MM.1S (cell line): ENCODE measurements at regions not wholly inside any gene's neighbourhood (a gene's known extent, or its start where the extent isn't known, plus 50 kb on each side); places are given as distances from the start of the nearest gene placed in this dataset.
"Not testable (repeated sequence)": the region's sequence is repeated elsewhere in the genome, so short reads cannot be mapped to it uniquely, and the experiment has no call there.

Experiments used
- DNase-seq: peaks from one replicate; pipeline ENCODE4 v3.0.0-alpha.2; 2015
- H2AFZ ChIP-seq: fragments of 300-600 bp; sonication (generic); 2 replicates; pipeline ENCODE4 v1.6.0; 2016; ENCODE audit warnings: antibody characterized with exemption, low read length
- H3F3A ChIP-seq: fragments of 300-600 bp; sonication (generic); 2 replicates; pipeline ENCODE4 v1.6.1; 2016; ENCODE audit warnings: mild to moderate bottlenecking, antibody characterized with exemption, low read length, moderate library complexity, mixed read lengths; ENCODE audit not compliant: insufficient read depth
- H3K27ac ChIP-seq: fragments of 300-600 bp; sonication (generic); 2 replicates; pipeline ENCODE4 v1.5.1; 2016; ENCODE audit warnings: mild to moderate bottlenecking, low read length
- H3K27me3 ChIP-seq: fragments of 300-600 bp; sonication (generic); replicated peaks from 2 replicates; pipeline ENCODE4 v1.6.0; 2016; ENCODE audit warnings: low read length; ENCODE audit not compliant: insufficient read depth
- H3K36me3 ChIP-seq: fragments of 300-600 bp; sonication (generic); replicated peaks from 2 replicates; pipeline ENCODE4 v1.6.1; 2016; ENCODE audit warnings: mild to moderate bottlenecking, low read length, mixed read lengths; ENCODE audit not compliant: insufficient read depth
- H3K4me1 ChIP-seq: fragments of 300-600 bp; sonication (generic); 2 replicates; pipeline ENCODE4 v1.6.1; 2016; ENCODE audit warnings: low read length, mixed read lengths
- H3K4me2 ChIP-seq: fragments of 300-600 bp; sonication (generic); 2 replicates; pipeline ENCODE4 v1.6.0; 2016; ENCODE audit warnings: low read depth, low read length
- H3K4me3 ChIP-seq: fragments of 300-600 bp; sonication (generic); 2 replicates; pipeline ENCODE4 v1.5.1; 2016; ENCODE audit warnings: low read length, mixed read lengths
- H3K79me2 ChIP-seq: fragments of 300-600 bp; sonication (generic); 2 replicates; pipeline ENCODE4 v1.6.1; 2016; ENCODE audit warnings: mixed run types, low read length, mixed read lengths
- H3K9ac ChIP-seq: fragments of 300-600 bp; sonication (generic); 2 replicates; pipeline ENCODE4 v1.6.1; 2016; ENCODE audit warnings: low read length, mixed read lengths
- H3K9me2 ChIP-seq: fragments of 300-600 bp; sonication (generic); replicated peaks from 2 replicates; pipeline ENCODE4 v1.6.1; 2016; ENCODE audit warnings: mild to moderate bottlenecking, low read length, mixed read lengths; ENCODE audit not compliant: insufficient read depth
- H3K9me3 ChIP-seq: fragments of 300-600 bp; sonication (generic); replicated peaks from 2 replicates; pipeline ENCODE4 v1.6.1; 2016; ENCODE audit warnings: mild to moderate bottlenecking, low read length, mixed read lengths; ENCODE audit not compliant: insufficient read depth
- H4K20me1 ChIP-seq: fragments of 300-600 bp; sonication (generic); 2 replicates; pipeline ENCODE4 v1.6.1; 2016; ENCODE audit warnings: mild to moderate bottlenecking, low read length, moderate library complexity, mixed read lengths; ENCODE audit not compliant: insufficient read depth
- EZH2 ChIP-seq: fragments of 300-600 bp; sonication (generic); optimal IDR thresholded peaks from 2 replicates; pipeline ENCODE3; 2017; ENCODE audit warnings: low read depth, mild to moderate bottlenecking, antibody characterized with exemption, low read length, mixed read lengths
- EZH2phosphoT487 ChIP-seq: fragments of 300-600 bp; sonication (generic); IDR thresholded peaks from 2 replicates; pipeline ENCODE4 v1.6.1; 2018; ENCODE audit warnings: antibody characterized with exemption, low read length
- TF ChIP-seq, protein P1 (sequence below): fragments of 300-600 bp; sonication (generic); IDR thresholded peaks from 2 replicates; pipeline ENCODE4 v1.5.1; 2016; ENCODE audit warnings: antibody characterized with exemption, low read length, mixed read lengths

- Histone ChIP-seq H3K4me2 (no peak overlapping the region), H4K20me1 (no peaks in the 10 kb centered on the region), H3K79me2 (no peaks in the 10 kb centered on the region), H3K4me3 (no peak overlapping the region), H3F3A (no peaks in the 10 kb centered on the region), H3K9ac (no peak overlapping the region), H3K36me3 (no peaks in the 10 kb centered on the region), H3K9me3 (no peaks in the 10 kb centered on the region), H3K27ac (no peak overlapping the region), H2AFZ (no peak overlapping the region), H3K4me1 (no peaks in the 10 kb centered on the region), H3K9me2 (no peaks in the 10 kb centered on the region), H3K27me3 (no peaks in the 10 kb centered on the region)
- DNase-seq, result no peak
- TF ChIP-seq EZH2phosphoT487, result no peak
- TF ChIP-seq, protein P1, sequence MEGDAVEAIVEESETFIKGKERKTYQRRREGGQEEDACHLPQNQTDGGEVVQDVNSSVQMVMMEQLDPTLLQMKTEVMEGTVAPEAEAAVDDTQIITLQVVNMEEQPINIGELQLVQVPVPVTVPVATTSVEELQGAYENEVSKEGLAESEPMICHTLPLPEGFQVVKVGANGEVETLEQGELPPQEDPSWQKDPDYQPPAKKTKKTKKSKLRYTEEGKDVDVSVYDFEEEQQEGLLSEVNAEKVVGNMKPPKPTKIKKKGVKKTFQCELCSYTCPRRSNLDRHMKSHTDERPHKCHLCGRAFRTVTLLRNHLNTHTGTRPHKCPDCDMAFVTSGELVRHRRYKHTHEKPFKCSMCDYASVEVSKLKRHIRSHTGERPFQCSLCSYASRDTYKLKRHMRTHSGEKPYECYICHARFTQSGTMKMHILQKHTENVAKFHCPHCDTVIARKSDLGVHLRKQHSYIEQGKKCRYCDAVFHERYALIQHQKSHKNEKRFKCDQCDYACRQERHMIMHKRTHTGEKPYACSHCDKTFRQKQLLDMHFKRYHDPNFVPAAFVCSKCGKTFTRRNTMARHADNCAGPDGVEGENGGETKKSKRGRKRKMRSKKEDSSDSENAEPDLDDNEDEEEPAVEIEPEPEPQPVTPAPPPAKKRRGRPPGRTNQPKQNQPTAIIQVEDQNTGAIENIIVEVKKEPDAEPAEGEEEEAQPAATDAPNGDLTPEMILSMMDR, result no peak
- no peak for TF ChIP-seq EZH2
Measured at GRCh38 chr13:81379183-81379582, 1038.3 kb upstream of the SPRY2 start.

- TF ChIP-seq EZH2 (no peak), EZH2phosphoT487 (no peak)
- TF ChIP-seq, protein P1, result no peak
- Histone ChIP-seq H4K20me1 (no peaks in the 10 kb centered on the region), H3K27me3 (no peaks in the 10 kb centered on the region), H3K9me3 (no peaks in the 10 kb centered on the region), H3K4me1 (no peaks in the 10 kb centered on the region), H3F3A (no peaks in the 10 kb centered on the region), H3K9ac (no peak overlapping the region), H3K27ac (no peak overlapping the region), H3K9me2 (no peaks in the 10 kb centered on the region), H2AFZ (no peak overlapping the region), H3K36me3 (no peaks in the 10 kb centered on the region), H3K4me2 (no peak overlapping the region), H3K79me2 (no peaks in the 10 kb centered on the region), H3K4me3 (no peak overlapping the region)
- no peak for DNase-seq
Measured at GRCh38 chr13:81377921-81378320, 1037.0 kb upstream of the SPRY2 start.

- Histone ChIP-seq H3K4me2 (no peak overlapping the region), H3K9ac (no peak overlapping the region), H3K36me3 (no peaks in the 10 kb centered on the region), H3K4me3 (no peak overlapping the region), H3K27ac (no peak overlapping the region), H3K9me3 (no peaks in the 10 kb centered on the region), H2AFZ (no peak overlapping the region), H3K4me1 (no peaks in the 10 kb centered on the region), H3K9me2 (no peaks in the 10 kb centered on the region), H3K79me2 (no peaks in the 10 kb centered on the region), H3K27me3 (no peaks in the 10 kb centered on the region), H3F3A (no peaks in the 10 kb centered on the region), H4K20me1 (no peaks in the 10 kb centered on the region)
- DNase-seq, result no peak
- TF ChIP-seq EZH2phosphoT487, result no peak
- no peak for TF ChIP-seq EZH2
- TF ChIP-seq, protein P1, result no peak
Measured at GRCh38 chr13:81375709-81376108, 1034.8 kb upstream of the SPRY2 start.

DNA sequence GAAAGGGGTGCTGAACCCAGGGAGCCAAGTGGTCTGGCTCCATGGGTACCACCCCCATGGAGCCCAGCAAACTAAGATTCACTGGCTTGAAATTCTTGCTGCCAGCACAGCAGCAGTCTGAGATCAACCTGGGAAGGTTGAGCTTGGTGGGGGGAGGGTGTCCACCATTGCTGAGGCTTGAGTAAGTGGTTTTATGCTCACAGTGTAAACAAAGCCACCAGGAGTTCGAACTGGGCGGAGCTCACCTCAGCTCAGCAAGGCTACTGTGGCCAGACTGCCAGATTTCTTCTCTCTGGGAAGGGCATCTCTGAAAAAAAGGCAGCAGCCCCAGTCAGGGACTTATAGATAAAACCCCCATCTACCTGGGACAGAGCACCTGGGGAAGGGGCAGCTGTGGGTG, 1021.8 kb upstream of the SPRY2 start:
- H3F3A ChIP-seq, H3K27me3 ChIP-seq, H3K36me3 ChIP-seq, H3K9me2 ChIP-seq, H3K4me2 ChIP-seq, H3K9me3 ChIP-seq, DNase-seq, H3K27ac ChIP-seq, H3K9ac ChIP-seq, H2AFZ ChIP-seq, H3K4me1 ChIP-seq, H3K79me2 ChIP-seq, H3K4me3 ChIP-seq, H4K20me1 ChIP-seq: not testable (repeated sequence)
